Osteoblast (primary cell): ENCODE measurements at regions not wholly inside any gene's neighbourhood (a gene's known extent, or its start where the extent isn't known, plus 50 kb on each side); places are given as distances from the start of the nearest gene placed in this dataset.

Experiments used
- DNase-seq: peaks from one replicate; pipeline ENCODE4 v3.0.0; 2011; ENCODE audit warnings: low spot score, mixed read lengths; ENCODE audit not compliant: insufficient read length; ENCODE audit errors: missing footprints
- H2AFZ ChIP-seq: 2 replicates; pipeline ENCODE4 v1.6.0; 2011; ENCODE audit warnings: mild to moderate bottlenecking, low read length
- H3K27ac ChIP-seq: 2 replicates; pipeline ENCODE4 v1.5.1; 2011; ENCODE audit warnings: mild to moderate bottlenecking, low read depth, low read length, moderate library complexity
- H3K27me3 ChIP-seq: 2 replicates; pipeline ENCODE4 v1.6.0; 2012; ENCODE audit warnings: mild to moderate bottlenecking, control low read depth, inconsistent platforms, low read length, moderate library complexity; ENCODE audit not compliant: insufficient read depth
- H3K36me3 ChIP-seq: 2 replicates; pipeline ENCODE4 v1.5.1; 2011; ENCODE audit warnings: mild to moderate bottlenecking, low read length, control low read depth, moderate library complexity; ENCODE audit not compliant: insufficient read depth
- H3K4me1 ChIP-seq: 2 replicates; pipeline ENCODE4 v1.5.1; 2011; ENCODE audit warnings: mild to moderate bottlenecking, low read length, control low read depth, moderate library complexity; ENCODE audit not compliant: insufficient read depth
- H3K4me2 ChIP-seq: 2 replicates; pipeline ENCODE4 v1.6.0; 2011; ENCODE audit warnings: mild to moderate bottlenecking, low read length; ENCODE audit not compliant: insufficient read depth
- H3K4me3 ChIP-seq: fragments of 200-600 bp; sonication (generic); 3 replicates; pipeline ENCODE4 v1.5.1; 2012; ENCODE audit warnings: mild to moderate bottlenecking, low read length, inconsistent platforms; ENCODE audit not compliant: insufficient read depth
- H3K79me2 ChIP-seq: 2 replicates; pipeline ENCODE4 v1.6.0; 2012; ENCODE audit warnings: mild to moderate bottlenecking, low read length, control low read depth, inconsistent platforms; ENCODE audit not compliant: insufficient read depth
- H3K9me3 ChIP-seq: 2 replicates; pipeline ENCODE4 v1.5.1; 2011; ENCODE audit warnings: low read depth, low read length, control low read depth
- H4K20me1 ChIP-seq: 2 replicates; pipeline ENCODE4 v1.6.0; 2012; ENCODE audit warnings: mild to moderate bottlenecking, low read length, control low read depth; ENCODE audit not compliant: insufficient read depth
- CTCF ChIP-seq: IDR thresholded peaks from 2 replicates; pipeline ENCODE4 v1.5.1; 2011; ENCODE audit warnings: mild to moderate bottlenecking, low read depth, low read length, moderate library complexity; ENCODE audit errors: extremely low read depth

- no peaks in the 10 kb centered on the region for H3K79me2 ChIP-seq
- no peak overlapping the region for H2AFZ ChIP-seq
- H3K27ac ChIP-seq: no peak overlapping the region
- no peaks in the 10 kb centered on the region for H3K36me3 ChIP-seq
- H4K20me1 ChIP-seq: no peaks in the 10 kb centered on the region
- no peak overlapping the region for H3K4me3 ChIP-seq
- no peaks in the 10 kb centered on the region for H3K4me1 ChIP-seq
- no peak overlapping the region for H3K4me2 ChIP-seq
- H3K9me3 ChIP-seq: no peaks in the 10 kb centered on the region
- TF ChIP-seq CTCF: no peak
- H3K27me3 ChIP-seq: no peaks in the 10 kb centered on the region
- no peak for DNase-seq
These were observed 126.7 kb upstream of the ZNF32 start for GRCh38 chr10:43775384-43775783.

GRCh38 chr10:43774234-43774769 is 125.6 kb upstream of the ZNF32 start:
- Histone ChIP-seq H3K4me1 (no peaks in the 10 kb centered on the region), H3K4me2 (no peak overlapping the region), H3K4me3 (no peak overlapping the region), H3K79me2 (no peaks in the 10 kb centered on the region), H3K36me3 (no peaks in the 10 kb centered on the region), H3K27me3 (no peaks in the 10 kb centered on the region), H4K20me1 (no peaks in the 10 kb centered on the region), H3K27ac (no peak overlapping the region), H2AFZ (no peak overlapping the region), H3K9me3 (no peaks in the 10 kb centered on the region)
- DNase-seq: no peak
- TF ChIP-seq CTCF: no peak

GRCh38 chr10:43773736-43774135 is 125.1 kb upstream of the ZNF32 start:
- Histone ChIP-seq H4K20me1 (no peaks in the 10 kb centered on the region), H3K79me2 (no peaks in the 10 kb centered on the region), H2AFZ (no peak overlapping the region), H3K27ac (no peak overlapping the region), H3K36me3 (no peaks in the 10 kb centered on the region), H3K9me3 (no peaks in the 10 kb centered on the region), H3K4me3 (no peak overlapping the region), H3K27me3 (no peaks in the 10 kb centered on the region), H3K4me1 (no peaks in the 10 kb centered on the region), H3K4me2 (no peak overlapping the region)
- DNase-seq: no peak
- no peak for TF ChIP-seq CTCF

GRCh38 chr10:43772171-43772570 is 123.5 kb upstream of the ZNF32 start:
- no peaks in the 10 kb centered on the region for H3K4me1 ChIP-seq
- no peaks in the 10 kb centered on the region for H4K20me1 ChIP-seq
- H3K27me3 ChIP-seq: no peaks in the 10 kb centered on the region
- no peak overlapping the region for H3K4me2 ChIP-seq
- H2AFZ ChIP-seq: no peak overlapping the region
- no peak for TF ChIP-seq CTCF
- no peaks in the 10 kb centered on the region for H3K9me3 ChIP-seq
- no peak overlapping the region for H3K27ac ChIP-seq
- no peaks in the 10 kb centered on the region for H3K36me3 ChIP-seq
- no peak for DNase-seq
- H3K4me3 ChIP-seq: no peak overlapping the region
- H3K79me2 ChIP-seq: no peaks in the 10 kb centered on the region
